ENCODE measurements at regions not wholly inside any gene's neighbourhood (a gene's known extent, or its start where the extent isn't known, plus 50 kb on each side); places are given as distances from the start of the nearest gene placed in this dataset.

DNA sequence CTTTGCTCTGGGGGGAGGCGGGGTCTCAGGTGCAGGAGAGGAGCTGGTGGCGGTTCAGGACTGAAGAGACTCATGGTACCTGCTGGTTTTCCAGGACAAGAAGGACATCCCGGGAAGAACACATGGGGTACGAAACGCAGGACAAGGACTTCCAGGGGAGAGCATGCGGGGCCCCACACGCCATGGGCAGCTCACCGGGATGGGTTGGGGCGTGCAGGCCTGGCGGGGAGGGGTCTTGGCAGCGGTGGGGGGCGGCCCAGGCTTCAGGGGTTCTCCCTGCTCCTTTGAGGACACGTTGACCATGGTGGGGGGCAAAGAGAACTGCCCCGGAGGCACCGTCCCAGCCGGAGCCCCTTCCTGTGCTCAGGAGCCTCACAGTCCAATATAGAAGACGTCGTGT, 673.2 kb downstream of the BRD1 start:
- TF ChIP-seq GABPA (IDR thresholded peaks at IDR 0.05; ENCODE audit: low read depth) = no peak
- TF ChIP-seq, protein P1, sequence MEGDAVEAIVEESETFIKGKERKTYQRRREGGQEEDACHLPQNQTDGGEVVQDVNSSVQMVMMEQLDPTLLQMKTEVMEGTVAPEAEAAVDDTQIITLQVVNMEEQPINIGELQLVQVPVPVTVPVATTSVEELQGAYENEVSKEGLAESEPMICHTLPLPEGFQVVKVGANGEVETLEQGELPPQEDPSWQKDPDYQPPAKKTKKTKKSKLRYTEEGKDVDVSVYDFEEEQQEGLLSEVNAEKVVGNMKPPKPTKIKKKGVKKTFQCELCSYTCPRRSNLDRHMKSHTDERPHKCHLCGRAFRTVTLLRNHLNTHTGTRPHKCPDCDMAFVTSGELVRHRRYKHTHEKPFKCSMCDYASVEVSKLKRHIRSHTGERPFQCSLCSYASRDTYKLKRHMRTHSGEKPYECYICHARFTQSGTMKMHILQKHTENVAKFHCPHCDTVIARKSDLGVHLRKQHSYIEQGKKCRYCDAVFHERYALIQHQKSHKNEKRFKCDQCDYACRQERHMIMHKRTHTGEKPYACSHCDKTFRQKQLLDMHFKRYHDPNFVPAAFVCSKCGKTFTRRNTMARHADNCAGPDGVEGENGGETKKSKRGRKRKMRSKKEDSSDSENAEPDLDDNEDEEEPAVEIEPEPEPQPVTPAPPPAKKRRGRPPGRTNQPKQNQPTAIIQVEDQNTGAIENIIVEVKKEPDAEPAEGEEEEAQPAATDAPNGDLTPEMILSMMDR (IDR thresholded peaks at IDR 0.05; ENCODE audit: insufficient read depth, low read length) = no peak

Data from HL-60 (cell line).